ENCODE measurements at regions not wholly inside any gene's neighbourhood (a gene's known extent, or its start where the extent isn't known, plus 50 kb on each side); places are given as distances from the start of the nearest gene placed in this dataset.

- ATAC-seq, result no peak
- no peak for TF ChIP-seq CSDC2 (CRISPR knock-in tag; IDR thresholded peaks at IDR 0.05)
- no peak for TF ChIP-seq TSHZ2 (CRISPR knock-in tag; IDR thresholded peaks at IDR 0.05)
- no peak for TF ChIP-seq RARB (CRISPR knock-in tag; IDR thresholded peaks at IDR 0.05)
- TF ChIP-seq SNAI2 (CRISPR knock-in tag; IDR thresholded peaks at IDR 0.05), result no peak
- no peak for TF ChIP-seq TOX (CRISPR knock-in tag; IDR thresholded peaks at IDR 0.05; ENCODE audit: borderline replicate concordance)
- no peak for TF ChIP-seq ZNF70 (CRISPR knock-in tag; IDR thresholded peaks at IDR 0.05)
Observed at GRCh38 chr1:88499671-88500070, 184.4 kb upstream of the PKN2 start.

DNA sequence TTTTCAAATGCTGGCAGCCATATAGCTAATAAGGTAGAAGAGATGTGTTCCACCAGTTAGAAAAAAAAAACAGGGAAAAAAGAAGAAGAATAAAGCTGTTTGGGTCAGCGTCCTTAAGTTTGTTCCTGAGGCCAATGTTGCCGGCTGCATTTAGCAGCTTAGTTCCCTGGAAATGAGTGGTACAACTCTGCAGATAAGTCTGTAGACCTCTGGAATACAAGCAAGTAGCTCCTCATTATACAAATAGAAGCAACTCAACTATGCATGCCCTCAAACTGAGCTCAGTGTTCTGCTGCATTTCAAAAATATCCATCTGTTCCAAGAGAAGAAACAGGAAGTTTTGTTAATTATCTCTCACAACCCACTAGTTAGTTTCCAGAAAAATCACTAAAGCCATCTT lies 181.2 kb upstream of the PKN2 start:
- TF ChIP-seq ZNF565 (CRISPR knock-in tag; conservative IDR thresholded peaks at IDR 0.05; ENCODE audit: low read depth) (no peak), CSRNP3 (CRISPR knock-in tag; IDR thresholded peaks at IDR 0.05) (no peak), ISL1 (CRISPR knock-in tag; IDR thresholded peaks at IDR 0.05) (no peak), TOX (CRISPR knock-in tag; IDR thresholded peaks at IDR 0.05; ENCODE audit: borderline replicate concordance) (no peak), ARNTL (CRISPR knock-in tag; IDR thresholded peaks at IDR 0.05; ENCODE audit: borderline replicate concordance, low read depth) (no peak), CSDC2 (CRISPR knock-in tag; IDR thresholded peaks at IDR 0.05) (no peak), ZFP3 (CRISPR knock-in tag; IDR thresholded peaks at IDR 0.05) (no peak), GLIS3 (CRISPR knock-in tag; IDR thresholded peaks at IDR 0.05) (no peak), BACH2 (CRISPR knock-in tag; IDR thresholded peaks at IDR 0.05; ENCODE audit: borderline replicate concordance) (no peak), POU6F1 (CRISPR knock-in tag; IDR thresholded peaks at IDR 0.05; ENCODE audit: borderline replicate concordance, low read depth) (no peak), TCF4 (CRISPR knock-in tag; IDR thresholded peaks at IDR 0.05; ENCODE audit: borderline replicate concordance) (no peak), PPARA (CRISPR knock-in tag; IDR thresholded peaks at IDR 0.05; ENCODE audit: borderline replicate concordance) (no peak)
- TF ChIP-seq, protein P1, sequence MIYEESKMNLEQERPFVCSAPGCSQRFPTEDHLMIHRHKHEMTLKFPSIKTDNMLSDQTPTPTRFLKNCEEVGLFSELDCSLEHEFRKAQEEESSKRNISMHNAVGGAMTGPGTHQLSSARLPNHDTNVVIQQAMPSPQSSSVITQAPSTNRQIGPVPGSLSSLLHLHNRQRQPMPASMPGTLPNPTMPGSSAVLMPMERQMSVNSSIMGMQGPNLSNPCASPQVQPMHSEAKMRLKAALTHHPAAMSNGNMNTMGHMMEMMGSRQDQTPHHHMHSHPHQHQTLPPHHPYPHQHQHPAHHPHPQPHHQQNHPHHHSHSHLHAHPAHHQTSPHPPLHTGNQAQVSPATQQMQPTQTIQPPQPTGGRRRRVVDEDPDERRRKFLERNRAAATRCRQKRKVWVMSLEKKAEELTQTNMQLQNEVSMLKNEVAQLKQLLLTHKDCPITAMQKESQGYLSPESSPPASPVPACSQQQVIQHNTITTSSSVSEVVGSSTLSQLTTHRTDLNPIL (CRISPR knock-in tag; IDR thresholded peaks at IDR 0.05; ENCODE audit: low read depth), result no peak
- TF ChIP-seq, protein P2, sequence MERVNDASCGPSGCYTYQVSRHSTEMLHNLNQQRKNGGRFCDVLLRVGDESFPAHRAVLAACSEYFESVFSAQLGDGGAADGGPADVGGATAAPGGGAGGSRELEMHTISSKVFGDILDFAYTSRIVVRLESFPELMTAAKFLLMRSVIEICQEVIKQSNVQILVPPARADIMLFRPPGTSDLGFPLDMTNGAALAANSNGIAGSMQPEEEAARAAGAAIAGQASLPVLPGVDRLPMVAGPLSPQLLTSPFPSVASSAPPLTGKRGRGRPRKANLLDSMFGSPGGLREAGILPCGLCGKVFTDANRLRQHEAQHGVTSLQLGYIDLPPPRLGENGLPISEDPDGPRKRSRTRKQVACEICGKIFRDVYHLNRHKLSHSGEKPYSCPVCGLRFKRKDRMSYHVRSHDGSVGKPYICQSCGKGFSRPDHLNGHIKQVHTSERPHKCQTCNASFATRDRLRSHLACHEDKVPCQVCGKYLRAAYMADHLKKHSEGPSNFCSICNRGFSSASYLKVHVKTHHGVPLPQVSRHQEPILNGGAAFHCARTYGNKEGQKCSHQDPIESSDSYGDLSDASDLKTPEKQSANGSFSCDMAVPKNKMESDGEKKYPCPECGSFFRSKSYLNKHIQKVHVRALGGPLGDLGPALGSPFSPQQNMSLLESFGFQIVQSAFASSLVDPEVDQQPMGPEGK (CRISPR knock-in tag; IDR thresholded peaks at IDR 0.05; ENCODE audit: borderline replicate concordance), result no peak
- no peak for ATAC-seq

- TF ChIP-seq GLIS3 (CRISPR knock-in tag; IDR thresholded peaks at IDR 0.05) (no peak), TOX (CRISPR knock-in tag; IDR thresholded peaks at IDR 0.05; ENCODE audit: borderline replicate concordance) (no peak)
- no peak for ATAC-seq
Observed at GRCh38 chr1:88503646-88504045, 180.4 kb upstream of the PKN2 start.

DNA sequence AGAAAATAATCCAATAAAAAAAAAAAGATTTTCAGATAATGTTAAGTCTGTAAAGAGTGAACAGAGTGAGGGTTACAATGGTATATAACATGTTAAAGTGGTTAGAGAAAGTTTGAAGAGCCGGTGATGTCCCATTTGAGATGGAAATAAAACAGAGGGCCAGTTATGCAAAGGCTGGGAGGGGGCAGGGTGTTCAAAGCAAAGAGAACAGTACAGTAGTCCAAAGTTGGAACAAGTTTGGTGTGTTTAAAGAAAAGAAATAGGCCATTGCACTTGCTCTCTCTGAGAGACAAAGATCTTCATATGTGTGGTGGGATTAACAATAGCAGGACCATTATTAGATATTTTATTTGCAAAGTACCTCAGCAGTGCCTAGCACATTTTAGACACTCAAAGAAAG lies 179.5 kb upstream of the PKN2 start:
- ATAC-seq, result no peak
- TF ChIP-seq TCF4 (CRISPR knock-in tag; IDR thresholded peaks at IDR 0.05; ENCODE audit: borderline replicate concordance), result no peak
- no peak for TF ChIP-seq ISL1 (CRISPR knock-in tag; IDR thresholded peaks at IDR 0.05)
- no peak for TF ChIP-seq PPARA (CRISPR knock-in tag; IDR thresholded peaks at IDR 0.05; ENCODE audit: borderline replicate concordance)
- TF ChIP-seq SNAI2 (CRISPR knock-in tag; IDR thresholded peaks at IDR 0.05), result no peak
- no peak for TF ChIP-seq ZC3H10 (CRISPR knock-in tag; IDR thresholded peaks at IDR 0.05)
- TF ChIP-seq RARB (CRISPR knock-in tag; IDR thresholded peaks at IDR 0.05), result no peak
- no peak for TF ChIP-seq ZNF70 (CRISPR knock-in tag; IDR thresholded peaks at IDR 0.05)
- no peak for TF ChIP-seq TOX (CRISPR knock-in tag; IDR thresholded peaks at IDR 0.05; ENCODE audit: borderline replicate concordance)
- TF ChIP-seq POU6F1 (CRISPR knock-in tag; IDR thresholded peaks at IDR 0.05; ENCODE audit: borderline replicate concordance, low read depth), result no peak
- TF ChIP-seq OSR1 (CRISPR knock-in tag; IDR thresholded peaks at IDR 0.05), result no peak
- TF ChIP-seq, protein P2 (CRISPR knock-in tag; IDR thresholded peaks at IDR 0.05; ENCODE audit: borderline replicate concordance), result no peak
- no peak for TF ChIP-seq ZFP3 (CRISPR knock-in tag; IDR thresholded peaks at IDR 0.05)
